ENCODE measurements at regions not wholly inside any gene's neighbourhood (a gene's known extent, or its start where the extent isn't known, plus 50 kb on each side); places are given as distances from the start of the nearest gene placed in this dataset.
A peak's percentile ranks its signal among the peaks of the same experiment; 100 is the strongest.

DNA sequence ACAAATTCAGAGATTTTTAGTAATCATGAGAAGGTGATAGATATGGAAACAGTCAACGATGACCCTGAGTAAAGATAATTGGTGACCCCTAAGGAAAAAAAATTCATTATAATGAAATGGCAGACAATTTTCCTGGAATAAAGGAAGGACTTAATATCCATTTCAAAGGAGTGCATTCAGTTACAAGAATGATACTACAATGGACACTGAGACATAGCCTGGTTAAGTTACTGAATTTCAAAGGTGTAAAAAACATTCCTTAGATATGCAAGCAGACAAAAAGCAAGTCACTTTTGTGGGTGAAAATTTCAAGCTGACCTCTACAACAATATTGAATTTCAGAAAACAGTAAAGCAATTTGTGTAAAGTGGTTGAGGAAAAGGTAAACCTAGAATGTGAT lies 1012.5 kb upstream of the SEMA6A start:
- Histone ChIP-seq H4K20me1 (ENCODE audit: insufficient read depth, low read length) (no peaks in the 10 kb centered on the region), H3K27me3 (replicated peaks; ENCODE audit: insufficient read depth, low read length) (no peaks in the 10 kb centered on the region), H3K79me2 (ENCODE audit: low read length) (no peaks in the 10 kb centered on the region), H3K4me2 (ENCODE audit: low read depth, low read length) (no peak overlapping the region), H3K9me3 (replicated peaks; ENCODE audit: insufficient read depth, low read length) (no peaks in the 10 kb centered on the region), H3K9ac (ENCODE audit: low read length) (no peak overlapping the region), H3K9me2 (replicated peaks; ENCODE audit: insufficient read depth, low read length) (no peaks in the 10 kb centered on the region), H3K27ac (ENCODE audit: low read length) (no peak overlapping the region), H3K4me1 (ENCODE audit: low read length) (no peaks in the 10 kb centered on the region), H3K4me3 (ENCODE audit: low read length) (no peak overlapping the region), H2AFZ (ENCODE audit: low read length) (no peak overlapping the region), H3F3A (ENCODE audit: insufficient read depth, low read length) (no peaks in the 10 kb centered on the region), H3K36me3 (replicated peaks; ENCODE audit: insufficient read depth, low read length) (no peaks in the 10 kb centered on the region)
- DNase-seq = no peak
- TF ChIP-seq EZH2phosphoT487 (IDR thresholded peaks at IDR 0.05; ENCODE audit: low read length) (no peak), EZH2 (optimal IDR thresholded peaks at IDR 0.05; ENCODE audit: low read depth, low read length) (no peak)
- TF ChIP-seq, protein P1, sequence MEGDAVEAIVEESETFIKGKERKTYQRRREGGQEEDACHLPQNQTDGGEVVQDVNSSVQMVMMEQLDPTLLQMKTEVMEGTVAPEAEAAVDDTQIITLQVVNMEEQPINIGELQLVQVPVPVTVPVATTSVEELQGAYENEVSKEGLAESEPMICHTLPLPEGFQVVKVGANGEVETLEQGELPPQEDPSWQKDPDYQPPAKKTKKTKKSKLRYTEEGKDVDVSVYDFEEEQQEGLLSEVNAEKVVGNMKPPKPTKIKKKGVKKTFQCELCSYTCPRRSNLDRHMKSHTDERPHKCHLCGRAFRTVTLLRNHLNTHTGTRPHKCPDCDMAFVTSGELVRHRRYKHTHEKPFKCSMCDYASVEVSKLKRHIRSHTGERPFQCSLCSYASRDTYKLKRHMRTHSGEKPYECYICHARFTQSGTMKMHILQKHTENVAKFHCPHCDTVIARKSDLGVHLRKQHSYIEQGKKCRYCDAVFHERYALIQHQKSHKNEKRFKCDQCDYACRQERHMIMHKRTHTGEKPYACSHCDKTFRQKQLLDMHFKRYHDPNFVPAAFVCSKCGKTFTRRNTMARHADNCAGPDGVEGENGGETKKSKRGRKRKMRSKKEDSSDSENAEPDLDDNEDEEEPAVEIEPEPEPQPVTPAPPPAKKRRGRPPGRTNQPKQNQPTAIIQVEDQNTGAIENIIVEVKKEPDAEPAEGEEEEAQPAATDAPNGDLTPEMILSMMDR (IDR thresholded peaks at IDR 0.05; ENCODE audit: low read length) = no peak

DNA sequence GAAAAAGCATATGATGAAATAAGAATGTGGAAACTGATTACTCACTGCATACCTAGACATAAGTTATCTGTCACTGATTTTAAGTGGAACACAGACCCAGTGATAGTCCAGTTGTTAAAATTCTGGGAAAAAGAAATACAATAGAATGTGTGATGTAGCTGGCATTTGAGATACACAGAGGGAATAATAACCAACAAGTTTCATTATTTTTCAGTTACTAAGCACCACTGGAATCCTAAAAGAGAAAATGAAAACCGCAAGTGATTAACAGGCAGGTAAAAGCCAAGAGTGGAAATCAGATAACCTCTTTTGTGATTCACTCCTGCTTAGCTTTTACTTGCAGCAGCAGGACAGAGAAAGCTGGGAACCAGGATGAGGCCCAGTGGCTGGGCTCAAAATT lies 994.0 kb upstream of the SEMA6A start:
- H4K20me1 ChIP-seq (ENCODE audit: insufficient read depth, low read length) = no peaks in the 10 kb centered on the region
- no peaks in the 10 kb centered on the region for H3K9me3 ChIP-seq (replicated peaks; ENCODE audit: insufficient read depth, low read length)
- H3K27me3 ChIP-seq (replicated peaks; ENCODE audit: insufficient read depth, low read length) = no peaks in the 10 kb centered on the region
- H3F3A ChIP-seq (ENCODE audit: insufficient read depth, low read length) = no peaks in the 10 kb centered on the region
- H2AFZ ChIP-seq (ENCODE audit: low read length) = no peak overlapping the region
- H3K4me1 ChIP-seq (ENCODE audit: low read length) = peaks cover 11% of the 10 kb centered on the region
- H3K9ac ChIP-seq (ENCODE audit: low read length) = no peak overlapping the region
- no peak overlapping the region for H3K27ac ChIP-seq (ENCODE audit: low read length)
- no peaks in the 10 kb centered on the region for H3K79me2 ChIP-seq (ENCODE audit: low read length)
- DNase-seq = peak; percentile 48
- H3K9me2 ChIP-seq (replicated peaks; ENCODE audit: insufficient read depth, low read length) = no peaks in the 10 kb centered on the region
- no peak overlapping the region for H3K4me2 ChIP-seq (ENCODE audit: low read depth, low read length)
- no peaks in the 10 kb centered on the region for H3K36me3 ChIP-seq (replicated peaks; ENCODE audit: insufficient read depth, low read length)
- no peak for TF ChIP-seq EZH2phosphoT487 (IDR thresholded peaks at IDR 0.05; ENCODE audit: low read length)
- no peak for TF ChIP-seq EZH2 (optimal IDR thresholded peaks at IDR 0.05; ENCODE audit: low read depth, low read length)
- TF ChIP-seq, protein P1 (IDR thresholded peaks at IDR 0.05; ENCODE audit: low read length) = no peak
- no peak overlapping the region for H3K4me3 ChIP-seq (ENCODE audit: low read length)

DNA sequence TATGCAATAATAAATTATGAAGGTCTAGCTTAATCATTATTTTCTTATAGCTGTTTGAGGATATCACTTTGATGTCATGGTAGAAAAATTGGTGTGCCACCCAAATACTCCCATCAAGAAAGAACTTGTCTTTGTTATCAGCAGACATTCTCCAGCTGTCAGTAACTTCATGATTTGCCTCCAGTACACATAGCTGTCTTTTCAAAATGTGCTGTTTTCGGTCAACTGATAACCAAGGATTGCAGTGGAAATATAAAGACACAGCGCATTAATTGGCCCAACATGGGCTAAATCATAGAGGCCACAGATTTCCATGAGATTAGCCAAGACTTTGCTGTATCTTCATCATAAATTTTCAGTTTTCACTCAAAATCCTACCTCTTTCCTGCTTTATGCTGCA lies 993.5 kb upstream of the SEMA6A start:
- H3K9me2 ChIP-seq (replicated peaks; ENCODE audit: insufficient read depth, low read length) = no peaks in the 10 kb centered on the region
- H3K4me1 ChIP-seq (ENCODE audit: low read length) = peaks cover 11% of the 10 kb centered on the region
- TF ChIP-seq EZH2phosphoT487 (IDR thresholded peaks at IDR 0.05; ENCODE audit: low read length) (no peak), EZH2 (optimal IDR thresholded peaks at IDR 0.05; ENCODE audit: low read depth, low read length) (no peak)
- TF ChIP-seq, protein P1 (IDR thresholded peaks at IDR 0.05; ENCODE audit: low read length) = no peak
- no peaks in the 10 kb centered on the region for H3K36me3 ChIP-seq (replicated peaks; ENCODE audit: insufficient read depth, low read length)
- no peak overlapping the region for H3K4me3 ChIP-seq (ENCODE audit: low read length)
- no peak overlapping the region for H3K4me2 ChIP-seq (ENCODE audit: low read depth, low read length)
- H4K20me1 ChIP-seq (ENCODE audit: insufficient read depth, low read length) = no peaks in the 10 kb centered on the region
- no peak overlapping the region for H2AFZ ChIP-seq (ENCODE audit: low read length)
- H3F3A ChIP-seq (ENCODE audit: insufficient read depth, low read length) = no peaks in the 10 kb centered on the region
- no peaks in the 10 kb centered on the region for H3K27me3 ChIP-seq (replicated peaks; ENCODE audit: insufficient read depth, low read length)
- no peak for DNase-seq
- no peak overlapping the region for H3K27ac ChIP-seq (ENCODE audit: low read length)
- no peaks in the 10 kb centered on the region for H3K9me3 ChIP-seq (replicated peaks; ENCODE audit: insufficient read depth, low read length)
- no peak overlapping the region for H3K9ac ChIP-seq (ENCODE audit: low read length)
- no peaks in the 10 kb centered on the region for H3K79me2 ChIP-seq (ENCODE audit: low read length)
